ENCODE measurements at regions not wholly inside any gene's neighbourhood (a gene's known extent, or its start where the extent isn't known, plus 50 kb on each side); places are given as distances from the start of the nearest gene placed in this dataset.

GRCh38 chr5:15142458-15142857 is 270.9 kb upstream of the ANKH start:
- WGBS, 2 donors (ENCODE audit: low coverage in 1 of 2) = 63 to 73% methylated on average over 5 of the region's 5 CpGs

GRCh38 chr5:15137414-15137813 is 265.8 kb upstream of the ANKH start:
- no peaks in the 10 kb centered on the region for H3K27me3 ChIP-seq
- no peaks in the 10 kb centered on the region for H3K36me3 ChIP-seq
- H3K4me3 ChIP-seq = no peak overlapping the region
- TF ChIP-seq EP300 (IDR thresholded peaks at IDR 0.05) (no peak), CTCF (IDR thresholded peaks at IDR 0.05) (no peak), POLR2AphosphoS5 (IDR thresholded peaks at IDR 0.05) (no peak), POLR2A (IDR thresholded peaks at IDR 0.05) (no peak)
- H3K9me3 ChIP-seq = no peaks in the 10 kb centered on the region
- 79 to 95% methylated on average over 3 of the region's 3 CpGs for WGBS, 2 donors (ENCODE audit: low coverage in 1 of 2)
- H3K27ac ChIP-seq = no peak overlapping the region
- H3K4me1 ChIP-seq = no peaks in the 10 kb centered on the region
- no peak for ATAC-seq

More at GRCh38 chr5:15142458-15142857, 270.9 kb upstream of the ANKH start:
- TF ChIP-seq CTCF (IDR thresholded peaks at IDR 0.05) = no peak
- Histone ChIP-seq H3K27ac (no peak overlapping the region), H3K9me3 (no peaks in the 10 kb centered on the region), H3K27me3 (no peaks in the 10 kb centered on the region), H3K4me1 (no peaks in the 10 kb centered on the region), H3K36me3 (no peaks in the 10 kb centered on the region), H3K4me3 (no peak overlapping the region)
- no peak for ATAC-seq

- no peak for TF ChIP-seq POLR2AphosphoS5 (IDR thresholded peaks at IDR 0.05)
- no peak for TF ChIP-seq CTCF (IDR thresholded peaks at IDR 0.05)
- TF ChIP-seq POLR2A (IDR thresholded peaks at IDR 0.05) = no peak
- no peak overlapping the region for H3K4me3 ChIP-seq
- H3K36me3 ChIP-seq = no peaks in the 10 kb centered on the region
- no peak overlapping the region for H3K27ac ChIP-seq
- no peaks in the 10 kb centered on the region for H3K4me1 ChIP-seq
- WGBS, 2 donors (ENCODE audit: low coverage in 1 of 2) = 90 to 100% methylated on average over 2 of the region's 2 CpGs
- no peaks in the 10 kb centered on the region for H3K27me3 ChIP-seq
- no peak for ATAC-seq
- peaks cover 0 to 7% (median 0%) of the 10 kb centered on the region in 3 donors for H3K9me3 ChIP-seq
Measured at GRCh38 chr5:15135661-15136060, 264.1 kb upstream of the ANKH start.

GRCh38 chr5:15133456-15133965 is 261.9 kb upstream of the ANKH start:
- Histone ChIP-seq H3K4me3 (no peak overlapping the region), H3K27ac (no peak overlapping the region), H3K9me3 (peaks cover 0 to 8% (median 0%) of the 10 kb centered on the region in 3 donors), H3K27me3 (no peaks in the 10 kb centered on the region), H3K4me1 (no peaks in the 10 kb centered on the region), H3K36me3 (no peaks in the 10 kb centered on the region)
- no peak for ATAC-seq
- TF ChIP-seq EP300 (IDR thresholded peaks at IDR 0.05) (no peak), POLR2AphosphoS5 (IDR thresholded peaks at IDR 0.05) (no peak), CTCF (IDR thresholded peaks at IDR 0.05) (no peak), POLR2A (IDR thresholded peaks at IDR 0.05) (no peak)
- 44 to 62% methylated on average over 2 to 3 of the region's 3 CpGs for WGBS, 2 donors (ENCODE audit: low coverage in 1 of 2)

GRCh38 chr5:15132816-15133405 is 261.3 kb upstream of the ANKH start:
- TF ChIP-seq POLR2A (IDR thresholded peaks at IDR 0.05) (no peak), EP300 (IDR thresholded peaks at IDR 0.05) (no peak), POLR2AphosphoS5 (IDR thresholded peaks at IDR 0.05) (no peak), CTCF (IDR thresholded peaks at IDR 0.05) (no peak)
- Histone ChIP-seq H3K4me1 (no peaks in the 10 kb centered on the region), H3K9me3 (peaks cover 0 to 14% (median 0%) of the 10 kb centered on the region in 3 donors), H3K27me3 (no peaks in the 10 kb centered on the region), H3K4me3 (no peak overlapping the region), H3K27ac (no peak overlapping the region), H3K36me3 (no peaks in the 10 kb centered on the region)
- 85% methylated on average over 4 of the region's 5 CpGs; no CpG with 5 or more reads in 1 of the 2 donors for WGBS, 2 donors (ENCODE audit: low coverage in 1 of 2)
- ATAC-seq = no peak
